Hindlimb muscle (tissue), 1 donor: ENCODE measurements at regions not wholly inside any gene's neighbourhood (a gene's known extent, or its start where the extent isn't known, plus 50 kb on each side); places are given as distances from the start of the nearest gene placed in this dataset.

Source experiments
- DNase-seq: peaks from one replicate; pipeline ENCODE4 v3.0.0-alpha.2; 2013

DNA sequence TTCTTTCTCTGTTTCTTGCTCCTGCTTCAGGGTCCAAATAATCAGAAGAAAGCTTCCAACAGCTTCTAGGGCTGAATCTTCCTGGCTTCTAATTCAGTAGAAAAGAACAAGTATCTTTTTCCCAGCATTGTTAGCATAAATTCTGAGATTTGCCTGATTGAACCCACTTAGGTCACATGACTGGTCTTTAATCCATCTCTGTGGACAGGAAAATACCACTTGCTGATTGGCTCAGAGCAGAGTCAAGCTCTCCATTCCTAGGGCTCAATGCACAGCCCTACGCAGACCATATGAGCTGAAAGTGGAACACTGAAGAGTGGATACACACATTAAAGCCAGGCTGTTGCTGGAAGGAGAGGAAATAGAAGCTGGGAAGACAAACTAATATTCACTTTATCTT is 99.6 kb upstream of the RPL34 start:
- DNase-seq = no peak

GRCh38 chr4:108519911-108520601 is 100.3 kb upstream of the RPL34 start:
- DNase-seq = no peak

GRCh38 chr4:108519208-108519833 is 101.1 kb upstream of the RPL34 start:
- DNase-seq = no peak

DNA sequence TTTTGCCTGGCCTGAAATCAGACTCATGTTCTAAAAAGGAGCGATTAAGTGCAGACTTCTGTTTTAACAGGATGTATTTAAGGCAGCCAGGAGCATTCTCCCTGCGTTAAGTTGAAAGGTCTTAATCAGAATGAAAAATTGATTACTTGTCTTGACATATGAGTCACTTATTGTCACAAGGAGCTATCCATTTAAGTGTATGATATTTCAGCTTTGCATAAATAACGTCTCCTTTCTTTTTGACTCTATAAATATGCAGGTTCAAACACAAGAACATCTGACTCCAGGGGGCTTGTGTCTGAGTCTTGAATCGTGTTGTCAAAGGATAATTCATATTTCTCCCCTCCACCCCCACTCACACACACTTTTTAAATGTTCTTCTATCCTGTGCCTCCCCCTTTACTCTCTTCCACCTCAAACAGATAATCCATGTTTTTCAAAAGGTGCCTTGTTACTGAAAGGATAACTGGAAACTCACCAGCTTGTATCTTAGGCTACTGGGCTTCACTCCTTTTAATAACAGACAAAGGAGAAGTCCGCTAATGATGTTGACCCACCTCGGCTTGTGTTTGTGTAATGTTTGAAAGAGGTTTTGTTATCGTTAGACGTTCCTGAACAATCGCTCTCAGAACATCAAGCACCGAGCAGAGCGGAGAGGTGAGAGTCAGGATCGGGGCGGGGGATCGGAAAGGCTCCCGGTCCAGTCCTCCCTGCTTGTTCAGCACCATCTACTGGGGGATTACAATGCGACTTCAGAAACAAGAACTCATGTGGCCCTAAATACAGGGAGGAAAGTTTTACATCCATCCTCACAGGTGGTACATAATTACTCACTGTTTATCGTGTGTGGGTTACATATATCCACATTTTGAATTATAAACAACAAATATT is 107.5 kb upstream of the RPL34 start:
- peak; percentile 31 for DNase-seq

DNA sequence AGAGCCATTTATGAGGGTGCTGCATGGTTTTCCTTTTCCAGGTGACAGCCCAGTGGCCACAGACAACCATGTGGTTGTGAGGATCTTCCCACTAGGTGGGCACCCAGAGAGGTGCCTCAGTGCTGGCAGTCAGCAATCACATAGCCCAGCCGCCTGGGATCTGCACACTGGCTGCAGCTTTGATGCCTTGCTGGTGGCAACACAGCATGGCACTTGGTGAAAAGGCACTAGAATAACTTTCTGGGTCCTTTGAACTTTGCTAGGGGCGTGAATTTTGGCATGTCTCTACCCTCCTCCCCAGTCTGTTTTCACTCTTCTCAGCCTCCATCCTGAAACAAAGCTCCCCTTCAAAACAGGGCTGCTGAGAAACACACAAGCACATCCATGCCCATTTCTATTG is 108.8 kb upstream of the RPL34 start:
- DNase-seq = no peak

DNA sequence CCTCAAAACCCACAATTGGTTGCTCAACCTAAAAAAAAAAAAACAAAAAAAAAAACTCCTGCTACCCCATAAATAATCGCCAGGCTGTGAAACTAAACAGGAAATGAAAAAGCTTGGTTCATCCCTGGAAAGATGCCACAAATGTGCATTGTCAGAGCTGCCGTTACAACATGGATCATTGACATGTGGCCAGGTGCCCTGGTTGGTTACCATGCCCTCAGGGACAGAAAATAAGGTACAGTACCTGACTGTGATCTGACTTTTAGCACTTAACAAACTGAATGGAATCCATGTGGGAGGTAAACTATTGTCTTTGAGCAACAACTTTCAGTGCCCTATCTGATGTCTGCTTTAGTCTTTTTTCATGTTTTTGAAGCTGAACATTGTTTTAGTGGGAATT is 118.0 kb upstream of the RPL34 start:
- no peak for DNase-seq

- DNase-seq = no peak
These were observed 121.5 kb upstream of the RPL34 start for GRCh38 chr4:108498925-108499324.

GRCh38 chr4:108493596-108493931 is 126.8 kb upstream of the RPL34 start:
- DNase-seq = no peak

DNA sequence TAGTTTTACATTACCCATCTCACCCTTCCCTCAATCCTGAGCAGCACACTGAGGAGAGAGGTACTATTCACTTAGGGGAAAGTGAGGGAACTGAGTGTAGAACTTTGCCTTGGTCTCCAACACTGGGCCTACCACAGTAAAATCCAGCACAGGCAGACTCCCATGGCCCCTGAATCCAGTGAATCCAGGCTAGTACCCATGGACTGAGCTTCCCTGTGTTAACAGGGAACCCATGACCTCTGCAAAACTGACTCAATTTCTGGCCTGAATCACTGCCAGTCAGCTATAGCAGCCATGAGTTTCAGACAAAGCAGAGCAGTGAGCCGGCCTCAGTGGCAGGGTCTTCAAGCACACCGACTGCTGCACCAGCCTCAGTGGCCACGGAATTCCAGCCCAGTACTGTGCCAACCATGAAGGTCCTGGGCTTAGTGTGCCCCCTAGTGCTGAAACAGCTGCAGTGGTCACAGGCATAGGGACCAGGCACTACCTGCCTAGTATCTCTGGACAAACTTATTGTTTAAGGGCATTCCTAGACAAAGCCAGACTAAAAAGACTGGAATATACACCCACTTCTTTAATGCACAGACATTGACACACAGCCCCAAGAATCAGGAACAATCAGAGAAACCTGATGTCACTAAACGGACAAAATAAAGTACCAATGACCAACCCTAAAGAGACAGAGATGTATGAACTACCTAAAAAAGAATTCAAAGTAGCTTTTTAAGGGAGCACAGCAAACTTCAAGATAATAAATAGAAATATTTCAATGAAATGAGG is 127.4 kb upstream of the RPL34 start:
- DNase-seq = no peak

GRCh38 chr4:108488865-108489264 is 131.5 kb upstream of the RPL34 start:
- DNase-seq = no peak

DNA sequence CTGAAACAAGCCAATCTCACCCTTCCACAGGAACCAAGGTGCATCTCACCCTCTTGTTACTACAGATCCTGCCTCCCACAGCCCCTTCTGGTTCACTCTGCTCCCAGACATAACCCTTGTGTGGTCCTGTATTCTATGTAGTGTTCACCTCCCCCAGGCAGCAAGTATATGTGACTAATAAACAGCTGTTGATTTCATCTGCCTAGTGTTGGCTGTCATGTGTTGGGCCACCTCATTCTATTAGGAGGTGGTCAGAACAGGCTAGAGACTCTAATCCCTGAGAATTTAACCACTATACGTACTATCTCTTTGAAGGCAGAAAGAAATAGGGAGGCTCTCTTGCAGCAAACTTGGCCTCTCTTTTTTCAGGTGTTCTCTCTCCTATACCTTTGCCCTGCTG is 134.3 kb upstream of the RPL34 start:
- DNase-seq = no peak

GRCh38 chr4:108484187-108484586 is 136.2 kb upstream of the RPL34 start:
- no peak for DNase-seq

DNA sequence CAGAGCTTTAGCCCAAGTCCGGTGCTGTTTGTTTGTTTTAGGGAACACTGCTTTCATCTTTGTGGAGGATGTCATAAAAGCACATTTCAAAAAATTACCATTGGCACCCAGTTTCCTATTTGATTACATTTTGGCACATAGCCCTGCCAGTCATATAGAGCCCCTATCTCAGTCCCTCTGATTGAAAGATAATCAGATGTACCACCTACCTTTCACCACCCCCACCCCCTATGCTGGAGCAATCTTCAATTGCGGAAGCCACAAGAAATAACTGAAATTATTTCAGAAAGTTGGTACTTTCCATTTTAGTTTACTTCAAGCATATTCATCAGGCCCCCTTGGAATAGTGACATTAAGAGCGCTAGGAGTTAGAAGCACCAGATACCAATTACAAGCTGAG is 136.7 kb upstream of the RPL34 start:
- no peak for DNase-seq

DNA sequence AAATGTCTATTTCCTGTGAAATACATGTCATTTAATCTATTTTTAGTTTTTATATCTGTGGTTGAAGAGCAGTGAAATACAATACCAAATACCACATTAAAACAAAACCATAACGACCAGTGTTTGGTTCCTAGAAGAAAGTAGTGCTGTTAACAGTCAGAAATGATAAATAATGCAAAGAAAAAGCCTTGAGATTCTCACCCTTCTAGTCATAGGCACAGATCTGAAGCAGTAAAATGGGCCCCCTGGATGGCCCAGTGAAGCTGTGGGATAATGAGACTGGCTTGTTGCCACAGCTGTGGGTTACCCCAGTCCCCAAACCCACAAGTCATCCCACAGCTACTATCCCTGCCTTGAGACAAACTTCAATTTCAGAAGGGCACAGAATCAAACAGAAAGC is 137.3 kb upstream of the RPL34 start:
- DNase-seq = no peak

- DNase-seq = no peak
These were observed 139.5 kb upstream of the RPL34 start for GRCh38 chr4:108480881-108481280.

GRCh38 chr4:108477527-108478108 is 142.8 kb upstream of the RPL34 start:
- no peak for DNase-seq

DNA sequence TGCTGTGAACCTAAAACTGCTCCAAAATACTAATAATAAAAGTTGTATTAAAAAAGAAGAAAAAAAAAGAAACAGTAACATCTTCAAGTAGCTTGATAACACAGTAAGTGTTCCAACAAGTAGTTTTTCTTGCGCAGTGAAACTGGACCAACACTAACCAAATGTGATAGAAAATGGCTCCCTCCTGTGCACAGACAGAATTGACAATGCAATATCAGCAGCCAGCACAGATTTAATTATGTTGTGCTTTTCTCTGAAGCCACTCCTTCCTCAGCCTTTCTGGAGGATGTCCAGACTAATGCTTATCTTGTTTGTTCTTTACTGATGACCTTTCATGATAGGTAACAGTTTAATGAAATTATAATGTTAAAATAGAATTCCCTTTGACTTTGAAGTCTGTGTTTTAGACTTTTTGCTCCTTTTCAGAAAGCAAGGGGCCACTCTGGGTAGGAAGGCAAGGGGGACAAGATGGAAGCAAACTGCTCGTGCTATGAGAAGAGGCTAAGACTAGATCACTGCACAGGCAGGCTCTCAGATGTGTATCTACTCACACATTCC is 147.1 kb upstream of the RPL34 start:
- DNase-seq = no peak

DNA sequence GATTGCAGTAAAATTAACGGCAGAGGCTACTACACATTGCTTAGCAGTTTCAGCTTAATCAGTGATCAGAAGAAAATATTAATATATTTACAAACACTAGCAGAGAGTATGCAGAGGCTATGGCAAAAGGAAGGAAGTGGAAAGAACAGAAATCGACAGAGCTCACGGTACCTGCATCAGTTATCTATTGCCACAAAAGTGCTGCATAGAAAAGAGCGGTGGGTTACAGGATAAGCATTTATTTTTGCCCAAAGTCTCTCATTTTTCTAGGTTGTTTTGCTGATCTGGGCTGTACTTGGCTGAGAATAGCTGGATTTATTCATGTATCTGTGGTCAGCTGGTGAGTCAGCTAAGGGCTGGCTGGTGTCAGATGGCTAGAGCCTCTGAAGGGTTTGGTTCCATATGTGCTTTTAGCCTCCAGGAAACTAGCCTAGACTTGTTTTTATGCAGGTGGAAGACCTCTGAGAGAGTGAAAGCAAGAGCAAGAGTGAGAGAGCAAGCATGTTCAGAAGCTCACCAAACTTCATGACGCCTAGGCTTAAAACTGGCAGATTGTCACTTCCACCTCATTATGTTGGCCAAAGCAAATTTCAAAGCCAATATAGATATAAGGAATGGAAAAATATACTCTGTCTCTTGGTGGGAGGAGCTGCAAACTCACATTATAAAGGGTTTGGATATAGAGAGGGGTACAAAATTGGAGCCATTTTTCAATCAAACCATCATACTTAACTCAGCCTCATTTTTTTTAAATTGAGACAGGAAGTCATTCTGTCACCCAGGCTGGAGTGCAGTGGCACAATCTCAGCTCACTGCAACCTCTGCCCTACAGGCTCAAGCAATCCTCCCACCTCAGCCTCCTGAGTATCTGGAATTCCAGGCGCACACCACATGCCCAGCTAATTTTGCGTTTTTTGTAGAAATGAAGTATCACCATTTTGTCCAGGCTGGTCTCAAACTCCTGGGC is 153.2 kb upstream of the RPL34 start:
- no peak for DNase-seq

- no peak for DNase-seq
These were observed 154.4 kb upstream of the RPL34 start for GRCh38 chr4:108465886-108466500.

DNA sequence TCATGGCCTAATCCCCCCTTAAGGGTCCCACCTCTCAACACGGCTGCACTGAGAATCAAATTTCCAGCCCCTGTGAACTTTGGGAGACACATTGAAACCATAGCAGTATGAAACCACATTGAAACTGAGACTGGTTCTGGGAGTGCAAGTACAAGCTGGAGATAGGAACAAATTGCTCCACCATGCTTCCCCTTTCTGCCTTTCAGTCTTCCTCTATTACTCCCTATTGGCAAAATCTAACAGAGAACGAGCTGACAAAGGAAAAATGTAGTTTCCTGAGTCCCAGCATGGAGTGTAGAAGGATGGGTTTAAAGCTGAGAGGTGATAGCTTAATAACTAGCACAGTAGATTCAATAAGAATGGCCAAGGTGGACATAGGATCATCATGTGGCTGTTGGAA is 161.7 kb upstream of the RPL34 start:
- DNase-seq = no peak

GRCh38 chr4:108454227-108454626 is 166.1 kb upstream of the RPL34 start:
- no peak for DNase-seq
